T47D (cell line): ENCODE measurements at regions not wholly inside any gene's neighbourhood (a gene's known extent, or its start where the extent isn't known, plus 50 kb on each side); places are given as distances from the start of the nearest gene placed in this dataset.
"Not testable (repeated sequence)": the region's sequence is repeated elsewhere in the genome, so short reads cannot be mapped to it uniquely, and the experiment has no call there.

Experiments used
- DNase-seq, 2 experiments: peaks; one replicate each; pipeline versions ENCODE4 v3.0.0 to v3.0.0-alpha.2; 2011 to 2012; ENCODE audit warnings: low read depth in 1 of 2, low spot score in 1 of 2
- JUND ChIP-seq: IDR thresholded peaks from 2 replicates; pipeline ENCODE4 v1.6.1; 2012; ENCODE audit warnings: low read depth
- in situ Hi-C: cut with HindIII; loops from 2 replicates; pipeline ENCODE4 v1.10.0; 2016; ENCODE audit warnings: low sequenced_read_pairs, low pct_unique_long_range_greater_than_20kb

- DNase-seq: no peak
- in situ Hi-C loops: no loop called here
- no peak for TF ChIP-seq JUND
Observed at GRCh38 chr18:15005313-15006130, 257.6 kb downstream of the ANKRD30B start.

GRCh38 chr18:15006616-15007015 is 258.6 kb downstream of the ANKRD30B start:
- DNase-seq, in situ Hi-C loops: not testable (repeated sequence)

GRCh38 chr18:15026041-15026440 is 278.1 kb downstream of the ANKRD30B start:
- in situ Hi-C loops, DNase-seq: not testable (repeated sequence)

- in situ Hi-C loops: not testable (repeated sequence)
- DNase-seq: peak in 1 of 2 experiments; percentile 12
Observed at GRCh38 chr18:15028037-15028436, 280.1 kb downstream of the ANKRD30B start.

- DNase-seq, in situ Hi-C loops: not testable (repeated sequence)
Observed at GRCh38 chr18:15060279-15060880, 312.4 kb downstream of the ANKRD30B start.

GRCh38 chr18:15061289-15061896 is 313.4 kb downstream of the ANKRD30B start:
- in situ Hi-C loops, DNase-seq: not testable (repeated sequence)

- in situ Hi-C loops, DNase-seq: not testable (repeated sequence)
Observed at GRCh38 chr18:15066434-15066833, 318.5 kb downstream of the ANKRD30B start.

- in situ Hi-C loops, DNase-seq: not testable (repeated sequence)
Observed at GRCh38 chr18:15071311-15071710, 323.3 kb downstream of the ANKRD30B start.
